H1 (cell line): ENCODE measurements at regions not wholly inside any gene's neighbourhood (a gene's known extent, or its start where the extent isn't known, plus 50 kb on each side); places are given as distances from the start of the nearest gene placed in this dataset.

Experiments used
- ASH2L ChIP-seq: fragments of 200-600, 300-600 bp; sonication (generic); IDR thresholded peaks from one replicate; pipeline ENCODE4 v1.7.1; 2017; ENCODE audit warnings: low read length
- BRCA1 ChIP-seq: IDR thresholded peaks from 2 replicates; pipeline ENCODE4 v1.6.1; 2012; ENCODE audit warnings: low read depth, low read length, improper control_type of control experiment
- CTCF ChIP-seq, 3 experiments: IDR thresholded peaks; 1 replicate in 2 of 3; 2 replicates in 1 of 3; pipeline versions ENCODE4 v1.5.1 to v1.6.1; 2011; ENCODE audit warnings: low read length in 3 of 3, mild to moderate bottlenecking in 3 of 3, inconsistent platforms in 2 of 3, low read depth in 1 of 3, moderate library complexity in 1 of 3; ENCODE audit not compliant: insufficient read depth in 1 of 3; ENCODE audit errors: control extremely low read depth in 1 of 3
- EP300 ChIP-seq, 2 experiments: IDR thresholded peaks; 1 replicate in 1 of 2; 2 replicates in 1 of 2; pipeline ENCODE4 v1.6.1; 2011 to 2012; ENCODE audit warnings: low read depth in 2 of 2, low read length in 2 of 2, mild to moderate bottlenecking in 2 of 2, borderline replicate concordance in 1 of 2, inconsistent platforms in 1 of 2, moderate library complexity in 1 of 2
- EZH2 ChIP-seq: fragments of 200-600 bp; sonication (generic); IDR thresholded peaks from 2 replicates; pipeline ENCODE4 v1.7.1; 2012; ENCODE audit warnings: low read depth, mild to moderate bottlenecking, moderate library complexity, low read length, inconsistent platforms; ENCODE audit not compliant: severe bottlenecking
- FOSL1 ChIP-seq: IDR thresholded peaks from 2 replicates; pipeline ENCODE4 v1.6.1; 2011; ENCODE audit warnings: mild to moderate bottlenecking, low read depth, low read length, moderate library complexity; ENCODE audit not compliant: insufficient read depth
- POLR2A ChIP-seq, 2 experiments: IDR thresholded peaks; 1 replicate in 1 of 2; 2 replicates in 1 of 2; pipeline ENCODE4 v1.6.1; 2011; ENCODE audit warnings: low read depth in 2 of 2, low read length in 2 of 2, mild to moderate bottlenecking in 2 of 2; ENCODE audit errors: control extremely low read depth in 1 of 2
- POU5F1 ChIP-seq: IDR thresholded peaks from 2 replicates; pipeline ENCODE4 v1.6.1; 2011; ENCODE audit warnings: low read depth, mild to moderate bottlenecking, low read length, moderate library complexity
- RAD21 ChIP-seq, 2 experiments: IDR thresholded peaks in 1 of 2; conservative IDR thresholded peaks in 1 of 2; 2 replicates each; pipeline ENCODE4 v1.6.1; 2011; ENCODE audit warnings: low read depth in 2 of 2, low read length in 2 of 2, improper control_type of control experiment in 1 of 2, inconsistent platforms in 1 of 2, mild to moderate bottlenecking in 1 of 2, moderate library complexity in 1 of 2
- YY1 ChIP-seq: IDR thresholded peaks from 2 replicates; pipeline ENCODE4 v1.6.1; 2011; ENCODE audit warnings: low read depth, mild to moderate bottlenecking, low read length

DNA sequence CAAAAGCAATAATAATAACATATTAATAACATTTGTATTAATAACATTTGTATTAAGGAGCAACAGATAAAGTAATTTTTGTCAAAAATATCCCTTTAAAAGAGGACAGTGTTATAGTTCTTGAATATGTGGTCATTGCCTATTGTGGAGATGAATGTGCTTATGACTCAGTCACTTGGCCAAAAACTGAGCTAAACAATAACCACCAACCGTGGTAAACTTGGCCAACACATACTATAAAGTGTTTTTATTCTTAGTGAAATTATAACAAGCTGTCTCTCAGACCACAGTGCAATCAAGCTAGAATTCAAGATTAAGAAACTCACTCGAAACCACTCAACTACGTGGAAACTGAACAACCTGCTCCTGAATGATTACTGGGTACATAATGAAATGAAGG is 159.2 kb upstream of the PLPPR1 start:
- TF ChIP-seq YY1 (no peak), CTCF (IDR thresholded peaks at IDR 0.05; ENCODE audit: control extremely low read depth in 1 of 3, insufficient read depth in 1 of 3, low read depth in 1 of 3, low read length in 3 of 3) (no peak), POU5F1 (no peak), POLR2A (IDR thresholded peaks at IDR 0.05; ENCODE audit: control extremely low read depth in 1 of 2, low read depth in 2 of 2, low read length in 2 of 2) (no peak), FOSL1 (no peak), EZH2 (no peak), BRCA1 (no peak), EP300 (IDR thresholded peaks at IDR 0.05; ENCODE audit: borderline replicate concordance in 1 of 2, low read depth in 2 of 2, low read length in 2 of 2) (no peak), RAD21 (IDR thresholded peaks at IDR 0.05 in 1 of 2, conservative IDR thresholded peaks at IDR 0.05 in 1 of 2; ENCODE audit: low read depth in 2 of 2, low read length in 2 of 2) (no peak), ASH2L (no peak)
